ENCODE measurements at regions not wholly inside any gene's neighbourhood (a gene's known extent, or its start where the extent isn't known, plus 50 kb on each side); places are given as distances from the start of the nearest gene placed in this dataset.
"Not testable (repeated sequence)": the region's sequence is repeated elsewhere in the genome, so short reads cannot be mapped to it uniquely, and the experiment has no call there.

DNA sequence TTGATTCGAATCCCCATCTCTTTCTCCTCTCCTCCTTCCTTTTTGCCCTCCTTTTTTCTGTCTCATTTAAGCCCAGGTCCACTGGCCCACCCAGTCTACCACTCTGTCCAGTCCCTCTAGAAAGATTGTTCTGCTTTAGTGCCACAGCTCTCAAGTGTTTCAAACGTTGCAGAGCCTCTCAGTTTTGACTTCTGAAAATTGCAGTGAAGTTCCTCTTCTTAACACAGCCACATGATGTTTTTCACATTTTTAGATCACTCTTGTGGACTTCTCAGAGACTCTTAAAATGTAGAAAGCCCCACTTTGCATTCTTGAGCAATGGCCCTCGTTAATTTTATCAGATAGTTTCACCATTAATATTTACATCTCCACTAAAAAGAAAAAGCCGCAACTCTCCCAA lies 253.1 kb downstream of the HAPSTR1 start:
- POLR2A ChIA-PET = no interaction called here
- Histone ChIP-seq H3K4me3 (ENCODE audit: low read depth, low read length) (no peak overlapping the region), H3K27me3 (ENCODE audit: control insufficient read depth, insufficient read depth, low read length) (no peaks in the 10 kb centered on the region), H3K36me3 (ENCODE audit: control insufficient read depth, insufficient read depth, low read length) (no peaks in the 10 kb centered on the region)
- DNase-seq (ENCODE audit: low read depth) = no peak
- CTCF ChIA-PET = no interaction called here
- TF ChIP-seq, protein P1, sequence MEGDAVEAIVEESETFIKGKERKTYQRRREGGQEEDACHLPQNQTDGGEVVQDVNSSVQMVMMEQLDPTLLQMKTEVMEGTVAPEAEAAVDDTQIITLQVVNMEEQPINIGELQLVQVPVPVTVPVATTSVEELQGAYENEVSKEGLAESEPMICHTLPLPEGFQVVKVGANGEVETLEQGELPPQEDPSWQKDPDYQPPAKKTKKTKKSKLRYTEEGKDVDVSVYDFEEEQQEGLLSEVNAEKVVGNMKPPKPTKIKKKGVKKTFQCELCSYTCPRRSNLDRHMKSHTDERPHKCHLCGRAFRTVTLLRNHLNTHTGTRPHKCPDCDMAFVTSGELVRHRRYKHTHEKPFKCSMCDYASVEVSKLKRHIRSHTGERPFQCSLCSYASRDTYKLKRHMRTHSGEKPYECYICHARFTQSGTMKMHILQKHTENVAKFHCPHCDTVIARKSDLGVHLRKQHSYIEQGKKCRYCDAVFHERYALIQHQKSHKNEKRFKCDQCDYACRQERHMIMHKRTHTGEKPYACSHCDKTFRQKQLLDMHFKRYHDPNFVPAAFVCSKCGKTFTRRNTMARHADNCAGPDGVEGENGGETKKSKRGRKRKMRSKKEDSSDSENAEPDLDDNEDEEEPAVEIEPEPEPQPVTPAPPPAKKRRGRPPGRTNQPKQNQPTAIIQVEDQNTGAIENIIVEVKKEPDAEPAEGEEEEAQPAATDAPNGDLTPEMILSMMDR (IDR thresholded peaks at IDR 0.05; ENCODE audit: insufficient read depth, low read depth, low read length) = no peak

DNA sequence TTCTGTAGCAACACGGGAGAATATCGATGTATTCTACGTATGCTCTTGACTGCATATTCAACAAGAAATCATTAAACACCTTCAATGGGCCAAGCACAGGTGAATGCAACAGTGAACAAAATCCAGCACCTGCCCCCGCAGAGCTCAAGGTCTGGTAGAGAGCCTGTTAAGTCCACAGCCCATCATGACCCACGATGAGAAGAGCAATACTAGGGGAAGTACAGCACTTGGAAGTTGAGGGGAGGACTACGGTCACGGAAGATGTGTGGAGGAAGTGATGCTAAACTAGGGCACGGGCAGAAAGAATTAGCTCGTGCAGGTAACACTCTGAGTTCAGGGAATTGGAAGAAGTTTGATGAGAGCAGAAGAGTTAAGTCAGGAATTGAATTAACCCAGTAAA lies 253.6 kb downstream of the HAPSTR1 start:
- ChIA-PET POLR2A (no interaction called here), CTCF (no interaction called here)
- no peak for DNase-seq (ENCODE audit: low read depth)
- Histone ChIP-seq H3K4me3 (ENCODE audit: low read depth, low read length) (no peak overlapping the region), H3K27me3 (ENCODE audit: control insufficient read depth, insufficient read depth, low read length) (no peaks in the 10 kb centered on the region), H3K36me3 (ENCODE audit: control insufficient read depth, insufficient read depth, low read length) (no peaks in the 10 kb centered on the region)
- TF ChIP-seq, protein P1 (IDR thresholded peaks at IDR 0.05; ENCODE audit: insufficient read depth, low read depth, low read length) = no peak

- CTCF ChIA-PET = no interaction called here
- H3K36me3 ChIP-seq (ENCODE audit: control insufficient read depth, insufficient read depth, low read length) = no peaks in the 10 kb centered on the region
Observed at GRCh38 chr16:9345880-9346279, 254.4 kb downstream of the HAPSTR1 start.

GRCh38 chr16:9348912-9349311 lies 257.5 kb downstream of the HAPSTR1 start:
- ChIA-PET POLR2A (no interaction called here), CTCF (no interaction called here)
- no peak for DNase-seq (ENCODE audit: low read depth)
- TF ChIP-seq, protein P1 (IDR thresholded peaks at IDR 0.05; ENCODE audit: insufficient read depth, low read depth, low read length) = no peak
- Histone ChIP-seq H3K36me3 (ENCODE audit: control insufficient read depth, insufficient read depth, low read length) (no peaks in the 10 kb centered on the region), H3K4me3 (ENCODE audit: low read depth, low read length) (no peak overlapping the region), H3K27me3 (ENCODE audit: control insufficient read depth, insufficient read depth, low read length) (no peaks in the 10 kb centered on the region)

More at GRCh38 chr16:9345880-9346279, 254.4 kb downstream of the HAPSTR1 start:
- TF ChIP-seq, protein P1 (IDR thresholded peaks at IDR 0.05; ENCODE audit: insufficient read depth, low read depth, low read length) = no peak
- POLR2A ChIA-PET = no interaction called here
- H3K4me3 ChIP-seq (ENCODE audit: low read depth, low read length) = no peak overlapping the region
- no peaks in the 10 kb centered on the region for H3K27me3 ChIP-seq (ENCODE audit: control insufficient read depth, insufficient read depth, low read length)
- DNase-seq (ENCODE audit: low read depth) = no peak

DNA sequence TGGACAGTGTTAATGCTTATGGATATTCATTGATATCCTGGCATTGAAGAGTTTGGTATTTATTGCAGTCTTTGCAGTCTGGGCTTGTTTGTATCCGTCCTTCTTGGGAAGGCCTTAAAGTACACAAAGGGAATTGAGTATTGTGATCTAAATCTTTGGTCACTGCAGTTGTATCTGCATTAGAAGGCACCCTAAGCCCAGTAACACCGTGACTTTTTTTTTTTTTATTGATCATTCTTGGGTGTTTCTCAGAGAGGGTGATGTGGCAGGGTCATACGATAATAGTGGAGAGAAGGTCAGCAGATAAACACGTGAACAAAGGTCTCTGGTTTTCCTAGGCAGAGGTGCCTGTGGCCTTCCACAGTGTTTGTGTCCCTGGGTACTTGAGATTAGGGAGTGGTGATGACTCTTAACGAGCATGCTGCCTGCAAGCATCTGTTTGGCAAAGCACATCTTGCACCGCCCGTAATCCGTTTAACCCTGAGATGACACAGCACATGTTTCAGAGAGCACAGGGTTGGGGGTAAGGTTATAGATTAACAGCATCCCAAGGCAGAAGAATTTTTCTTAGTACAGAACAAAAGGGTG lies 258.0 kb downstream of the HAPSTR1 start:
- DNase-seq (ENCODE audit: low read depth); POLR2A ChIA-PET; H3K27me3 ChIP-seq (ENCODE audit: control insufficient read depth, insufficient read depth, low read length); CTCF ChIA-PET; H3K36me3 ChIP-seq (ENCODE audit: control insufficient read depth, insufficient read depth, low read length); H3K4me3 ChIP-seq (ENCODE audit: low read depth, low read length): not testable (repeated sequence)

DNA sequence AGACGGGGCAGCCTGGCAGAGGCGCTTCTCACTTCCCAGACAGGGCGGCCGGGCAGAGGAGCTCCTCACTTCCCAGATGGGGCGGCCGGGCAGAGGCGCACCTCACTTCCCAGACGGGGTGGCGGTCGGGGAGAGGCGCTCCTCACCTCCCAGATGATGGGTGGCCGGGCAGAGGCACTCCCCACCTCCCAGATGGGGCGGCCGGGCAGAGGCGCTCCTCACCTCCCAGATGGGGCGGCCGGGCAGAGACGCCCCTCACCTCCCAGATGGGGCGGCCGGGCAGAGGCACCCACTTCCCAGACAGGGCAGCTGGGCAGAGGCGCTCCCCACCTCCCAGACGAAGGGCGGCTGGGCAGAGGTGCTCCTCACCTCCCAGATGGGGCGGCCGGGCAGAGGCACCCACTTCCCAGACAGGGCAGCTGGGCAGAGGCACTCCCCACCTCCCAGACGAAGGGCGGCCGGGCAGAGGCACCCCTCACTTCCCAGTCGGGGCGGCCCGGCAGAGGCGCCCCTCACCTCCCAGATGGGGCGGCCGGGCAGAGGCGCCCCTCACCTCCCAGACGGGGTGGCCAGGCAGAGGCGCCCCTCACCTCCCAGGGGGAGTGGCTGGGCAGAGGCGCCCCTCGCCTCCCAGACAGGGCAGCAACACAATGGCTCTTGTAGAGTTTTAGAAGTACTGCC lies 258.8 kb downstream of the HAPSTR1 start:
- H3K36me3 ChIP-seq (ENCODE audit: control insufficient read depth, insufficient read depth, low read length); DNase-seq (ENCODE audit: low read depth); CTCF ChIA-PET; H3K4me3 ChIP-seq (ENCODE audit: low read depth, low read length); POLR2A ChIA-PET; H3K27me3 ChIP-seq (ENCODE audit: control insufficient read depth, insufficient read depth, low read length): not testable (repeated sequence)

Measured in BJ (cell line).